NCI-H345 treated with DMSO at 0.1 percent for 48 hours (cell line): ENCODE measurements at regions not wholly inside any gene's neighbourhood (a gene's known extent, or its start where the extent isn't known, plus 50 kb on each side); places are given as distances from the start of the nearest gene placed in this dataset.

ENCODE experiments used
- DNase-seq: peaks from one replicate; lab custom pipeline; 2025; ENCODE audit not compliant: unreplicated experiment; lab: John Stamatoyannopoulos, UW

DNA sequence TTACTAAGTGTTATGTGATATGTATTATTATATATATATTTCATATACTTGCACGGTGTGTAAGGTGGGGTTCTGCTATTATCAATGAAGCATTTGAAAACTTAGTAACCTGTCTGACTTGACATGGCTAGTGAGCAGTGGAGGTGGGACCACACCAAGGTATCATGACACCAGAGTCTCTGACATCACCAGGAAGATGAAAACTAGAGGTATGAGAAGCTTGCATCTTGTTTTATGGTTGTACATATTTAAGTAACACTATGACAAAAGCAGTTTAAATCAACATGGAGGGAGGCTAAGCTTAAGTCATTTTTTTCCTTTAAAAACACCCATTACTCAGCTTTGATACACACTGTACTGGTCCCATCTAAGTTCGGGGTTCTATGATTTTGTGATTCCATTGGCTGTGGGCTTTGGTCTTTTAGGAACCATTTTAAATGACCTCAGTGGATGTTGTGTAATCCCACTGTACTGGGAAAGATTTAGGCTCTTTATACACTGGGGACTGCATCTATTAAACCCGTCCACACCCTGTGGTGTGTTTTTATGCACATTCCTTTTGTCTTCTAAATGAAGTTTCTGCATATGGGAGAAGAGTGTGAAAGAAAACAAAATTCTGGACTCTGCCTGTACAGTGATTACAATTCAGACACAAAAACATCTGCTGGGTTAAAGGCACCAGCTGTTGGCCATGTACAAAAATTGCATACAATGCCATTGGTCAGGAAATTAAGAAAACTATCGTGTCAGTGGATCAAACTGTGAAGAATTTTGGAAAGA is 570.6 kb downstream of the SPRY1 start:
- DNase-seq, result no peak

DNA sequence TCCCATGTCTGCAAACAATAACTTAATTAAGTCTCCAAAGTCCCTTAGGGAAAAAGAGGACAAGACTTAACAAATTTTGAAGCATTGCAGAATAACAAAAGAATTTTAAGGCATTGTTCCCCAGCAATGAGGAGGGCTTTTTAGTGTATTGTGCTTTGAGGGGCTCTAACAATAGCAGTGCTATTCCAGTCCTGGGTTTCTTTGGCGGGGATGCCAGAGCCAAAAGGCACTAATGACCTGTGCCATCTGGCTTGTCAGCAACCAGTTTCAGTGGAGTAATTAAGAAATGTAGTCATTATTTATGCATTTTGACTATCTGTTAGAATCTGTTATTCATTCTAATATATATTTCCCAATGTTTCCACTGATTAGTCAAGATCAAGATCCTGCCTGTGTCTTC is 575.4 kb downstream of the SPRY1 start:
- no peak for DNase-seq

DNA sequence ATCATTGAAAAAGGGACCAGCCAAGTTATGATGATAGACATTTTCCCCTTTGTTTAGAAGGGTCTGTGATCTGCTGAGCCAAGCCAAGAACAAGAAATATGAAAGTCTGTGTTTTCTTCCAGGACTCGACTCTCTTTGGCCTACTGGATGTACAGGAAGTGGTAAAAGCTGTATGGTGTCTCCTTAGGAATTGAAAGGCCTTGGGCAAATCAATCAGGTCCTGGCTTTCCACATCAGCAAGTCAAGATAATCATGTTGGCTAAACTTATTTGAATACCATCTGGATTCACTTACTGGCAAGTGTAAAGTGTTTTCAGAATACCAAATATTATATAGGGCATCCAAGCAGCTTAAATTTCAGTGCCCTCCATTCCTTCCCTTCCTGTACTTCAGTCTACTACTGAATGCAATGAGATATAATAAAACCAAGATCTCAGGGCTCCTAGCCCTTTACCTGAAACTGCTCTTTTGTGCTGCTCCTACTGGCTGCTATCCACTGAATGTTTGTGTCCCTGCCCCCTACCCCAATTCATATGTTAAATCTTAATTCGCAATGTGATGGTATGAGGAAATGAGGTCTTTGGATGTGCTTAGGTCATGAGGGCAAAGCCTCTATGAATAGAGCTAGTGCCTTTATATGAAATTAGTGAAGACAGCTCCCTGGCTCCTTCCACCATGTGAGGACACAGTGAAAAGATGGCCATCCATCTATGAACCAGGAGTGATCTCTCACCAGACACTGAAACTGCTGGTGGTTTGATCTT is 578.0 kb downstream of the SPRY1 start:
- DNase-seq, result no peak

GRCh38 chr4:123976285-123976684 is 579.7 kb downstream of the SPRY1 start:
- DNase-seq, result peak; percentile 59

- peak; percentile 4 for DNase-seq
Observed at GRCh38 chr4:123976819-123977218, 580.2 kb downstream of the SPRY1 start.

GRCh38 chr4:123977641-123978081 is 581.1 kb downstream of the SPRY1 start:
- DNase-seq, result no peak

DNA sequence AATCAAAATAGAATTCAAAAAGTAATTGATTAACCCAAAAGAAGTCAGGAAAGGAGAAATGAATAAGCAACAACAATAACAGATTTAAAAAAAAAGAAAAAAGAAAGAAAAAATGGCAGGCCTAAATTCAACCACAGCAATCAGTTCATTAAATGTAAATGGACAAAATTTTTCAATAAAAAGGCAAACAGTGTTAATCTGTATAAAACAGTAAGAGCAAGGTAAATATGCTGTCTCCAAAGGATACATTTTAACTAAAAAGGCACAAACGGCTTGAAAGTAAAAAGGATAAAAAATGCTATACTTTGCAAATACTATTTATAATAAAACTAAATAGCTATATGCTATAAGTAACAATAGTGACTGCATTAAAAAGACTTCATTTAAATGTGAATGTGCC is 582.0 kb downstream of the SPRY1 start:
- no peak for DNase-seq

DNA sequence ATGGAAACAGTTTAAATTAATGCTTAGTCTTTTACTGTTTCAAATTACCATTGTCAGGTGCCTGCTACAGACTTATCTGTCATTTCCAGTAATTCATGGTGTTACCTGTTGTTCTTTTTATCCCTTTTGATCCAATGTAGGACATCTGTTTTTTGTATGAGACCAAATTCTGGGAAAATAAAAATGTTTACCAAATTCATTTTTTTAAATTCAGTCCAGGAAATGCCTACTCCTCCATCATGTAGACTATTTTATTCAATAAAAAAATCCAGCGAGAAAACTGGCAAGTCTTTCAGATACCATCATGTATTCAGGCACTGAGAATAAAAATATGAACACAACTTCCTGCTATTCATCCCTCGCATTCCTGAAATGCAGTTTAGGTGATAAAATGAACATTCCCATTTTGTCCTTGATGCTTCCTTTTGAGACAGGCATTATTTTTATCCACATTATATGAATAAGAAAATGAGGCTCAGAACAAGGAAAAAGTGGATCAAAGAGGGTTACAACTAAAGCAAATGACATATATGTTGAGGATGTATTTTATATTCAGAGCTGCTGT is 584.2 kb downstream of the SPRY1 start:
- DNase-seq, result no peak

DNA sequence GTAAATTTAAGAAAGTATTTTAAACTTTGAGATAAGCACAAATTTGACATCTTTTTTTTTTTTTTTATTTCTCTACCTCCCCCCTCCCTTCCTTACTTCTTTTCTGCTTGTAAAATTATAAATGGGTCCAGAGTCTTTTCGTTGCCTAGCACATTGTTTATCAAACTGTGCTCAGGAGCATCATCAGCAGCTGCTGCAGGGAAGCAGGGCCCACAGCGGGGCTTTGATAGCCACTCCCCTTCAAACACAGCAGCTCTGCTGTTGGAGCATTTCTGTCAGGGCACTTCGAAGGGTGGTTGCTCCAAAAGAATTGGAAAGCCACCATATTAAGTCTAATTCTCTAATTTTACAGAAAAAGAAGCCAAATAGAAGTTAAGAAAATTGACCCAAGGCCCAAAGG is 588.3 kb downstream of the SPRY1 start:
- DNase-seq, result no peak

- no peak for DNase-seq
Observed at GRCh38 chr4:123986268-123986798, 589.7 kb downstream of the SPRY1 start.

DNA sequence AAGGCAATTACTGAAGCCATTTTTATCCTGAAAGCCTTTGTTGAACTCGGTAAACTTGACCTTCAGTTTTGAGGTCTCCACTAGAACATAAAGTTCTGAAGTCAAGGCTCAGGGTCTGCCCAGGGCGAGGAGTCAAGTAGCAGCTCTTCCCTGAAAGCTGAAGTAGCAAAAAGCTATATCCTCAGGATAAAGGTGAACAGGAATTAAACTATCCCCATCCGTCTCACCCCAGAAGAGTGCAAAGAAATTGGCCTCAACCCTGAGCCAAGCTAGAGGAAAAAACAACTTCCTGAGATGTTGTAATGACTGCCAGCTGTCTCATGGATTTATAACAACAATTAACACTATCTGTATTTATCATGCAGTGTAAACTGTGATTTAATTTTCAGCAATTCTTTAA is 590.8 kb downstream of the SPRY1 start:
- no peak for DNase-seq

GRCh38 chr4:123990310-123990870 is 593.8 kb downstream of the SPRY1 start:
- DNase-seq, result no peak

DNA sequence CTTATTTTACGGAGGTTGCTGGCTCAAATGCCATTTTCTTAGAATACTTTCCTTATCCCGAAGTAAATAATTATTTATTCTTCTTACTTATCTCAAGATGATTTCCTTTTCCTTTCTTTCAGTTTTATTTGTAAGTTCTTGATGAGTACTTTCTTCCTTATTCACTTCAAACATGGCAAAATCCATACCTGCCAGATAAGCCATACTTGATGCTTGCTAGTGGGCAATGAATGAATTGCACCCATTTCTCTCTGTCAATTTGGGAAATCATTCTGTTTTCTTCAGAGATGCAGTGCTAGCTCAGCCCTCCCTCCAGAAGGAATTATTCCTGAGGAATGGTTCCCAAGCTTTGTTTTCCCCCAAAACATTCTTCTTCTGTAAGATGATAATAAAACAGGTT is 598.3 kb downstream of the SPRY1 start:
- no peak for DNase-seq

DNA sequence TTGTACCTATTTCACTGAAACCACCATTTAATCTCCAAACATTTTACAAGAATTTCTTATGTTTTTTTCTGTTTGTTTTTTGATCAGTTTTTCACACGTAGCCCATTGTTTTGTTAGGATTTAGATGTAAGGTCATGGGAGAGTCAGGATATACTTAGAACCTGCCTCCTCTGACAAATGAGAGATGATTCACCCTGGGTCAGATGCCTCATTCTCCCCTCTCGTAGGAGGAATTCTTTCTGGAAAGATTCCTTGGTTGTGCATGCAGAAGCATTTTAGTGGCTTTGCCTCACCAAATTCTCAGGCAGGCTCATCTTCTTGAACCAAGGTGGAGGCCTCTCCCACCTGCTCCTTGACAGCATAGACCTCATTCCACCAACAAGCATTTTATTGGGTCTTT is 599.3 kb downstream of the SPRY1 start:
- no peak for DNase-seq

- DNase-seq, result no peak
Observed at GRCh38 chr4:123996718-123997510, 600.3 kb downstream of the SPRY1 start.

DNA sequence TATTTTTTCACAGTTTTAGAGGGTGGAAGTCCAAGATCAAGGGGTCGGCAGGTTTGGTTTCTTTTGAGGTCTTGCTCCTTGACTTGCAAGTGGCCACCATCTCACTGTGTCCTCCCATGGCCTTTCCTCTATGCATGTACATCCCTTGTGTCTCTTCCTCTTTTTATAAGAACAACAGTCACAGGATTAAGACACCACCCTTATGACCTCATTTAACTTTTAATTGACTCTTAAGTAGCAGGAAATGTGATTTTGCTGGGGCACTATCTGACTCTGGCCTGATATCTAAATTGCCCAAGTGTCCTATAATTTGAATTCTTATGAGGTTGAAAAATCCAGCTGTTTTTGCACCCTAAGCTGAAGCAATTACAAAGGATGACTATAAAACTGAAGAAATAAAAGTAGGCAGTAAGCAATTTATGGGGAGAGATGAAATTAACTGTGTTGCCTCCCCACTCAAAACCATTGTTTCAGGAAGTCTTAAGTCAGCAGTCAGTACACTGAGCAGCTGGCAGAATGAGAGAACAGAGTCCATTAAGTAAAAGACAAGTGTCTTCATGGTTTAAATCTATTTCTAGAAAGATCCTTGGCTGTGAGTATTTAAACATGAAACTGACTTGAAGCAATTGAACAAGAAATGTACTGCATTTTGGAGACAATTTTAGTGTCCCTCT is 601.3 kb downstream of the SPRY1 start:
- DNase-seq, result no peak

DNA sequence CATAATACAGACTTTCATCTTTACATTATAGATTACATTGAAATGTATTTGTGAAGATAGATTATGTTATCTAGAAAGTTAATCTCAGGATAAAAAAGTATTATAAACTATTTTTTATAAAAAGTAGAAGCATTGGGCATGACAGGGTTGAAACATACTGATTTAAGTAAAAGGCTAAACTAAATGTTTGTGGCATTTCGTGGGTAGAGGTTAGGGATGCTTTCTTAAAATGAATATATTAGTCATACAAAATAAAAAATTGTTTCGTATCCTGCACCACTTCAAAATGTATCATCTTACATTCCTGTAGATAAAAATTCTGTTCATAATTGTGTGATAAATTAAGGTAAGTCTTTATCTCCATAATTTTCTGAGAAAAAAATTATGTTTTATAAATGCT is 603.6 kb downstream of the SPRY1 start:
- DNase-seq, result no peak

DNA sequence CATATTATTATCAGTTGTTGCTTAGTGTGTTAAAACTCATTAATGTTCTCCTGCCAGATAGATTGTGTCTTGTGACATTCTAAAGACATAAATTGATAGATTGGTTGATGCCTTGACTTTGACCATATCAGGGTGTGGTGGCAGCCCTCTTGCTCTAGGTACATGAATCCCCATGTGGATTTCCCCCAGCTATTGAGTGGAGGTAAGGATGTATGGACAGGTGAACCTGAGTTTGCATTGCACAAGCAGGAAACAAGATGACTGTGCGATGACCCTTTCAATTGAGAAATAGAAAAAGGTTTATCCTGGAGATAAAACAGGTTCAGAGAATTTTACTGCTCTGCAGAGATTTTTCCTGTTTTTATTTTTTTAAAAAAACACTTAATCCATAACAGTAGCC is 619.2 kb downstream of the SPRY1 start:
- no peak for DNase-seq

- no peak for DNase-seq
Observed at GRCh38 chr4:124017185-124017785, 620.7 kb downstream of the SPRY1 start.
